IMR-90 (cell line): ENCODE measurements at regions not wholly inside any gene's neighbourhood (a gene's known extent, or its start where the extent isn't known, plus 50 kb on each side); places are given as distances from the start of the nearest gene placed in this dataset.

Experiments
- ATAC-seq: fragments of 200-7000 bp; cut with Tn5 transposase; 2 replicates; pipeline ENCODE4 v1.9.1; 2020; ENCODE audit warnings: low read depth, mild to moderate bottlenecking, moderate library complexity
- BruUV-seq: library from RNA; stranded (reverse); fragments of 400-500 nt; replicated peaks from 2 replicates; lab custom pipeline; 2021; lab: Mats Ljungman, UMichigan
- CTCF ChIA-PET: fragments of 300-600 bp; formaldehyde crosslinking; extraction: SDS; loops from one replicate; lab custom pipeline; 2021; ENCODE audit warnings: antibody characterized with exemption; lab: Yijun Ruan, JAX
- POLR2A ChIA-PET: fragments of 300-600 bp; sonication (Branson Sonifier 250); formaldehyde crosslinking; loops from one replicate; lab custom pipeline; 2022; ENCODE audit warnings: antibody characterized with exemption; ENCODE audit not compliant: unreplicated experiment; lab: Charles Lee
- DNase-seq: peaks from one replicate; pipeline ENCODE4 v3.0.0; 2013
- H2AFZ ChIP-seq: replicated peaks from 2 replicates; pipeline ENCODE3; 2013; ENCODE audit warnings: low read length, mild to moderate bottlenecking; ENCODE audit not compliant: poor library complexity
- H2AK5ac ChIP-seq: 2 replicates; pipeline ENCODE4 v1.6.1; 2013; ENCODE audit warnings: low read depth, low read length, inconsistent platforms
- H2AK9ac ChIP-seq: replicated peaks from 2 replicates; pipeline ENCODE3; 2013; ENCODE audit warnings: mild to moderate bottlenecking, low read depth, low read length, moderate library complexity; ENCODE audit not compliant: poor library complexity
- H2BK120ac ChIP-seq: 2 replicates; pipeline ENCODE4 v1.6.1; 2013; ENCODE audit warnings: low read depth, low read length, inconsistent platforms
- H2BK15ac ChIP-seq: 3 replicates; pipeline ENCODE4 v1.6.1; 2013; ENCODE audit warnings: low read depth, low read length, inconsistent platforms
- H2BK20ac ChIP-seq: 2 replicates; pipeline ENCODE4 v1.6.1; 2013; ENCODE audit warnings: low read depth, mild to moderate bottlenecking, inconsistent platforms, low read length, moderate library complexity
- H2BK5ac ChIP-seq: 2 replicates; pipeline ENCODE4 v1.6.1; 2013; ENCODE audit warnings: mild to moderate bottlenecking, low read depth, low read length, inconsistent platforms; ENCODE audit not compliant: poor library complexity, severe bottlenecking
- H3K14ac ChIP-seq: replicated peaks from 2 replicates; pipeline ENCODE4 v1.6.1; 2013; ENCODE audit warnings: low read depth, low read length, inconsistent platforms
- H3K18ac ChIP-seq: 2 replicates; pipeline ENCODE4 v1.6.1; 2013; ENCODE audit warnings: low read depth, low read length, control low read depth
- H3K23ac ChIP-seq: 2 replicates; pipeline ENCODE4 v1.6.1; 2013; ENCODE audit warnings: low read depth, low read length, inconsistent platforms
- H3K27ac ChIP-seq: 2 replicates; pipeline ENCODE4 v1.5.1; 2013; ENCODE audit warnings: mild to moderate bottlenecking, control low read depth, low read length; ENCODE audit not compliant: insufficient read depth
- H3K27me3 ChIP-seq: 2 replicates; pipeline ENCODE4 v1.6.1; 2013; ENCODE audit warnings: low read length; ENCODE audit not compliant: control insufficient read depth, insufficient read depth
- H3K36me3 ChIP-seq: 2 replicates; pipeline ENCODE4 v1.6.1; 2013; ENCODE audit warnings: low read length, mixed read lengths; ENCODE audit not compliant: control insufficient read depth, insufficient read depth
- H3K4ac ChIP-seq: 2 replicates; pipeline ENCODE4 v1.6.1; 2013; ENCODE audit warnings: low read depth, low read length, inconsistent platforms
- H3K4me1 ChIP-seq: 2 replicates; pipeline ENCODE4 v1.6.1; 2013; ENCODE audit warnings: low read length, mixed read lengths; ENCODE audit not compliant: control insufficient read depth, insufficient read depth
- H3K4me2 ChIP-seq: 2 replicates; pipeline ENCODE4 v1.6.1; 2013; ENCODE audit warnings: low read depth, mild to moderate bottlenecking, control low read depth, low read length, moderate library complexity
- H3K4me3 ChIP-seq: 2 replicates; pipeline ENCODE4 v1.5.1; 2013; ENCODE audit warnings: low read depth, mild to moderate bottlenecking, control low read depth, low read length, moderate library complexity; ENCODE audit not compliant: insufficient read depth
- H3K56ac ChIP-seq: 2 replicates; pipeline ENCODE4 v1.6.1; 2013; ENCODE audit warnings: low read length, inconsistent platforms; ENCODE audit not compliant: insufficient read depth; ENCODE audit errors: extremely low read depth
- H3K79me1 ChIP-seq, 2 experiments: 2 replicates each; pipeline ENCODE4 v1.6.1; 2013; ENCODE audit warnings: low read length in 2 of 2, inconsistent platforms in 1 of 2, low read depth in 1 of 2
- H3K9ac ChIP-seq: 2 replicates; pipeline ENCODE4 v1.6.1; 2013; ENCODE audit warnings: low read depth, low read length, control low read depth
- H3K9me1 ChIP-seq: 2 replicates; pipeline ENCODE4 v1.6.1; 2013; ENCODE audit warnings: low read length, inconsistent platforms; ENCODE audit not compliant: insufficient read depth
- H3K9me3 ChIP-seq: 2 replicates; pipeline ENCODE4 v1.6.1; 2013; ENCODE audit warnings: low read length; ENCODE audit not compliant: control insufficient read depth, insufficient read depth
- H4K20me1 ChIP-seq: 2 replicates; pipeline ENCODE4 v1.6.1; 2013; ENCODE audit warnings: low read length, inconsistent platforms; ENCODE audit not compliant: insufficient read depth
- H4K5ac ChIP-seq: 2 replicates; pipeline ENCODE4 v1.6.1; 2013; ENCODE audit warnings: mild to moderate bottlenecking, low read depth, low read length, control low read depth
- H4K8ac ChIP-seq, 2 experiments: 2 replicates each; pipeline ENCODE4 v1.6.1; 2013; ENCODE audit warnings: low read depth in 2 of 2, low read length in 2 of 2, control low read depth in 1 of 2, inconsistent platforms in 1 of 2
- H4K91ac ChIP-seq: 2 replicates; pipeline ENCODE4 v1.6.1; 2013; ENCODE audit warnings: low read depth, low read length, inconsistent platforms; ENCODE audit not compliant: insufficient read depth
- CHD1 ChIP-seq: IDR thresholded peaks from 2 replicates; pipeline ENCODE4 v1.6.1; 2012; ENCODE audit warnings: low read depth, low read length, improper control_type of control experiment
- RCOR1 ChIP-seq: IDR thresholded peaks from 2 replicates; pipeline ENCODE4 v1.6.1; 2012; ENCODE audit warnings: mild to moderate bottlenecking, low read length, improper control_type of control experiment; ENCODE audit not compliant: insufficient replicate concordance
- WGBS, 2 experiments: methylation state at CpG; one replicate each; pipeline versions ENCODE4 v1.1.5 to v1.1.7; 2013; ENCODE audit warnings: missing lambda C conversion rate in 2 of 2; ENCODE audit not compliant: insufficient read length in 1 of 2; ENCODE audit errors: extremely low coverage in 2 of 2; 5-methylcytosine and 5-hydroxymethylcytosine counted together
- dilution Hi-C: fragments of 300-500 bp; cut with HindIII; formaldehyde crosslinking; loops from one replicate; pipeline ENCODE4 v1.14.3; 2018; ENCODE audit warnings: low sequenced_read_pairs; ENCODE audit not compliant: unreplicated experiment
- in situ Hi-C: fragments of 300-500 bp; cut with MboI; formaldehyde crosslinking; loops from 3 replicates; pipeline ENCODE4 v1.14.3; 2019; ENCODE audit warnings: low sequenced_read_pairs, inconsistent platforms, mixed read lengths
- intact Hi-C: fragments of 100-400 bp; cut with micrococcal nuclease; formaldehyde crosslinking; loops from 2 replicates; pipeline ENCODE4 v1.10.0; 2022

GRCh38 chrX:134180601-134181274 lies 56.2 kb upstream of the CCDC160 start:
- Histone ChIP-seq H3K56ac (no peak overlapping the region), H3K9ac (no peak overlapping the region), H4K91ac (no peak overlapping the region), H4K5ac (no peak overlapping the region), H3K79me1 (no peaks in the 10 kb centered on the region), H3K4me2 (no peak overlapping the region), H2BK5ac (no peak overlapping the region), H3K14ac (no peak overlapping the region), H3K9me1 (no peaks in the 10 kb centered on the region), H2BK20ac (no peak overlapping the region), H3K9me3 (no peaks in the 10 kb centered on the region), H2BK120ac (no peak overlapping the region), H2AFZ (no peak overlapping the region), H3K36me3 (no peaks in the 10 kb centered on the region), H4K20me1 (no peaks in the 10 kb centered on the region), H2BK15ac (no peak overlapping the region), H2AK5ac (no peak overlapping the region), H3K4ac (no peak overlapping the region), H3K4me3 (no peak overlapping the region), H3K27ac (no peak overlapping the region), H3K4me1 (no peaks in the 10 kb centered on the region), H3K23ac (no peak overlapping the region), H2AK9ac (no peak overlapping the region), H3K18ac (no peak overlapping the region), H3K27me3 (peaks cover 2% of the 10 kb centered on the region; the same call in 1 of the 2 replicates), H4K8ac (no peak overlapping the region)
- TF ChIP-seq CHD1 (no peak), RCOR1 (no peak)
- WGBS, 2 experiments: no CpG with 5 or more reads among the region's 4 CpGs
- no TSS peak for BruUV-seq
- intact Hi-C loops: no loop called here
- in situ Hi-C loops: no loop called here
- POLR2A ChIA-PET: no interaction called here
- dilution Hi-C loops: no loop called here
- CTCF ChIA-PET: no interaction called here
- DNase-seq: no peak
- ATAC-seq: no peak
